ENCODE measurements at regions not wholly inside any gene's neighbourhood (a gene's known extent, or its start where the extent isn't known, plus 50 kb on each side); places are given as distances from the start of the nearest gene placed in this dataset.

- 60 to 70% methylated on average over 1 of the region's 1 CpG for WGBS, 2 donors
- Histone ChIP-seq H3K27ac (no peak overlapping the region), H3K9me3 (no peaks in the 10 kb centered on the region), H3K27me3 (no peaks in the 10 kb centered on the region), H3K4me3 (replicated peaks in 1 of 3) (no peak overlapping the region), H3K4me1 (no peaks in the 10 kb centered on the region), H3K36me3 (no peaks in the 10 kb centered on the region)
- no peak for DNase-seq
- intact Hi-C loops (cut with DNase I), result no loop called here
- TF ChIP-seq CTCF (IDR thresholded peaks at IDR 0.05) (no peak), POLR2A (IDR thresholded peaks at IDR 0.05) (no peak)
These were observed 72.7 kb upstream of the TCF21 start for GRCh38 chr6:133816171-133816570.

GRCh38 chr6:133817460-133818047, 71.4 kb upstream of the TCF21 start:
- TF ChIP-seq POLR2A (IDR thresholded peaks at IDR 0.05) (no peak), CTCF (IDR thresholded peaks at IDR 0.05) (peak in 3 of 6 experiments; percentile 9 to 51 (median 42))
- intact Hi-C loops (cut with DNase I), result no loop called here

GRCh38 chr6:133818320-133818719, 70.6 kb upstream of the TCF21 start:
- Histone ChIP-seq H3K9me3 (no peaks in the 10 kb centered on the region), H3K4me1 (no peaks in the 10 kb centered on the region), H3K27me3 (no peaks in the 10 kb centered on the region), H3K36me3 (no peaks in the 10 kb centered on the region), H3K4me3 (replicated peaks in 1 of 3) (no peak overlapping the region), H3K27ac (no peak overlapping the region)
- no peak for DNase-seq
- intact Hi-C loops (cut with DNase I), result no loop called here
- 79 to 82% methylated on average over 6 of the region's 6 CpGs for WGBS, 2 donors
- TF ChIP-seq CTCF (IDR thresholded peaks at IDR 0.05) (no peak), POLR2A (IDR thresholded peaks at IDR 0.05) (no peak)

More at GRCh38 chr6:133817460-133818047, 71.4 kb upstream of the TCF21 start:
- peak in 1 of 2 donors; percentile 4 for DNase-seq
- no peaks in the 10 kb centered on the region for H3K36me3 ChIP-seq
- H3K9me3 ChIP-seq, result no peaks in the 10 kb centered on the region
- no peak overlapping the region for H3K4me3 ChIP-seq (replicated peaks in 1 of 3)
- no peaks in the 10 kb centered on the region for H3K4me1 ChIP-seq
- 80 to 82% methylated on average over 9 of the region's 9 CpGs for WGBS, 2 donors
- no peak overlapping the region for H3K27ac ChIP-seq
- H3K27me3 ChIP-seq, result no peaks in the 10 kb centered on the region

GRCh38 chr6:133820208-133820607, 68.7 kb upstream of the TCF21 start:
- H3K9me3 ChIP-seq, result no peaks in the 10 kb centered on the region
- no peaks in the 10 kb centered on the region for H3K4me1 ChIP-seq
- WGBS, 2 donors, result 50 to 58% methylated on average over 3 of the region's 3 CpGs
- TF ChIP-seq POLR2A (IDR thresholded peaks at IDR 0.05) (no peak), CTCF (IDR thresholded peaks at IDR 0.05) (no peak)
- H3K27ac ChIP-seq, result no peak overlapping the region
- DNase-seq, result no peak
- H3K27me3 ChIP-seq, result no peaks in the 10 kb centered on the region
- no peak overlapping the region for H3K4me3 ChIP-seq (replicated peaks in 1 of 3)
- intact Hi-C loops (cut with DNase I), result no loop called here
- no peaks in the 10 kb centered on the region for H3K36me3 ChIP-seq

GRCh38 chr6:133827766-133828165, 61.1 kb upstream of the TCF21 start:
- no peaks in the 10 kb centered on the region for H3K4me1 ChIP-seq
- H3K27me3 ChIP-seq, result no peaks in the 10 kb centered on the region
- H3K36me3 ChIP-seq, result no peaks in the 10 kb centered on the region
- DNase-seq, result no peak
- H3K9me3 ChIP-seq, result no peaks in the 10 kb centered on the region
- no peak overlapping the region for H3K4me3 ChIP-seq (replicated peaks in 1 of 3)
- no peak overlapping the region for H3K27ac ChIP-seq
- no peak for TF ChIP-seq CTCF (IDR thresholded peaks at IDR 0.05)
- TF ChIP-seq POLR2A (IDR thresholded peaks at IDR 0.05), result no peak
- intact Hi-C loops (cut with DNase I), result no loop called here
